H1 (cell line): ENCODE measurements at regions not wholly inside any gene's neighbourhood (a gene's known extent, or its start where the extent isn't known, plus 50 kb on each side); places are given as distances from the start of the nearest gene placed in this dataset.

Source experiments
- CHD2 ChIP-seq: IDR thresholded peaks from 2 replicates; pipeline ENCODE4 v1.6.1; 2012; ENCODE audit warnings: low read length, improper control_type of control experiment
- JUND ChIP-seq: IDR thresholded peaks from 2 replicates; pipeline ENCODE4 v1.6.1; 2011; ENCODE audit warnings: mild to moderate bottlenecking, improper control_type of control experiment, low read length
- MAFK ChIP-seq: IDR thresholded peaks from 2 replicates; pipeline ENCODE4 v1.6.1; 2012; ENCODE audit warnings: low read depth, mild to moderate bottlenecking, improper control_type of control experiment, low read length
- TEAD4 ChIP-seq: IDR thresholded peaks from 2 replicates; pipeline ENCODE4 v1.6.1; 2012; ENCODE audit warnings: low read depth, low read length, inconsistent platforms, mixed read lengths
- TF ChIP-seq, protein P1 (sequence below): IDR thresholded peaks from 2 replicates; pipeline ENCODE4 v1.6.1; 2011; ENCODE audit warnings: low read length, improper control_type of control experiment

DNA sequence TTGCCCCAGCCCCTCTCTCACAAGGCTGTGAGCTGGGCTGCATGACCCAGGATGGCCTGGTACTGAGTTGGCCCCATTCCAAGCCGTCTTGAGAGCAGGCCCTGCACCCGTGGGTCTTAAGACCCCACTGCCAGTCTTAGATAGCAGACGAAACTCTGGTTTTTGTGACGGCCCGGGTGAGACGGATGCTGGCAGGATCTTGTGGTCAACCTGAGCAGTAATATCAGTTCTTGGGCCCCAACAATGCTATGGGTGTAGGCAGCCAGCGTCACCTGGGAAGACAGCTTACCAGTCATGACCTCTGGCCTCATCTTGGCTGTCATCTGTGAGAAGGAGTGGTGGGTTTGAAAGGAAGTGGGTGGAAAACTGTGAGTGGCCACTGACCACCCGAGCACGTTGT lies 305.8 kb downstream of the ARRDC4 start (continued):
- TF ChIP-seq MAFK: no peak
- no peak for TF ChIP-seq CHD2
- no peak for TF ChIP-seq JUND
- no peak for TF ChIP-seq TEAD4
- TF ChIP-seq, protein P1, sequence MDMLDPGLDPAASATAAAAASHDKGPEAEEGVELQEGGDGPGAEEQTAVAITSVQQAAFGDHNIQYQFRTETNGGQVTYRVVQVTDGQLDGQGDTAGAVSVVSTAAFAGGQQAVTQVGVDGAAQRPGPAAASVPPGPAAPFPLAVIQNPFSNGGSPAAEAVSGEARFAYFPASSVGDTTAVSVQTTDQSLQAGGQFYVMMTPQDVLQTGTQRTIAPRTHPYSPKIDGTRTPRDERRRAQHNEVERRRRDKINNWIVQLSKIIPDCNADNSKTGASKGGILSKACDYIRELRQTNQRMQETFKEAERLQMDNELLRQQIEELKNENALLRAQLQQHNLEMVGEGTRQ: no peak
